Colonic mucosa (tissue), 4 donors: ENCODE measurements at regions not wholly inside any gene's neighbourhood (a gene's known extent, or its start where the extent isn't known, plus 50 kb on each side); places are given as distances from the start of the nearest gene placed in this dataset.

Source experiments
- DNase-seq: peaks from one replicate; pipeline ENCODE4 v3.0.0-alpha.2; 2020
- H3K27ac ChIP-seq: fragments of 200-600 bp; one replicate; pipeline ENCODE4 v1.8.0; 2021
- H3K27me3 ChIP-seq: fragments of 200-600 bp; one replicate; pipeline ENCODE4 v1.8.0; 2021
- H3K36me3 ChIP-seq: fragments of 200-600 bp; one replicate; pipeline ENCODE4 v1.8.0; 2021
- H3K4me1 ChIP-seq: fragments of 200-600 bp; one replicate; pipeline ENCODE4 v1.8.0; 2021; ENCODE audit warnings: mild to moderate bottlenecking
- H3K4me3 ChIP-seq: fragments of 200-600 bp; one replicate; pipeline ENCODE4 v1.8.0; 2021
- H3K9ac ChIP-seq, 2 donors: one replicate each; pipeline ENCODE4 v1.7.0; 2013; ENCODE audit warnings: control low read depth in 2 of 2, low read depth in 2 of 2, low read length in 2 of 2
- H3K9me3 ChIP-seq: fragments of 200-600 bp; one replicate; pipeline ENCODE4 v1.8.0; 2021
- intact Hi-C: fragments of 100-400 bp; cut with DNase I; formaldehyde crosslinking; loops from one replicate; pipeline ENCODE4 v1.14.1; 2022
- TF ChIP-seq, protein P1 (sequence below): fragments of 200-600 bp; IDR thresholded peaks from one replicate; pipeline ENCODE4 v1.8.0; 2022; ENCODE audit warnings: antibody characterized with exemption, mild to moderate bottlenecking
- donor health status: healthy.
- donor health status: DM: no; HTN: no; CAD: no.
- donor health status: DM: no; HTN: no; CAD: no.

- DNase-seq = no peak
- no peak overlapping the region for H3K4me3 ChIP-seq
- TF ChIP-seq, protein P1, sequence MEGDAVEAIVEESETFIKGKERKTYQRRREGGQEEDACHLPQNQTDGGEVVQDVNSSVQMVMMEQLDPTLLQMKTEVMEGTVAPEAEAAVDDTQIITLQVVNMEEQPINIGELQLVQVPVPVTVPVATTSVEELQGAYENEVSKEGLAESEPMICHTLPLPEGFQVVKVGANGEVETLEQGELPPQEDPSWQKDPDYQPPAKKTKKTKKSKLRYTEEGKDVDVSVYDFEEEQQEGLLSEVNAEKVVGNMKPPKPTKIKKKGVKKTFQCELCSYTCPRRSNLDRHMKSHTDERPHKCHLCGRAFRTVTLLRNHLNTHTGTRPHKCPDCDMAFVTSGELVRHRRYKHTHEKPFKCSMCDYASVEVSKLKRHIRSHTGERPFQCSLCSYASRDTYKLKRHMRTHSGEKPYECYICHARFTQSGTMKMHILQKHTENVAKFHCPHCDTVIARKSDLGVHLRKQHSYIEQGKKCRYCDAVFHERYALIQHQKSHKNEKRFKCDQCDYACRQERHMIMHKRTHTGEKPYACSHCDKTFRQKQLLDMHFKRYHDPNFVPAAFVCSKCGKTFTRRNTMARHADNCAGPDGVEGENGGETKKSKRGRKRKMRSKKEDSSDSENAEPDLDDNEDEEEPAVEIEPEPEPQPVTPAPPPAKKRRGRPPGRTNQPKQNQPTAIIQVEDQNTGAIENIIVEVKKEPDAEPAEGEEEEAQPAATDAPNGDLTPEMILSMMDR = no peak
- no peaks in the 10 kb centered on the region for H3K36me3 ChIP-seq
- no peak overlapping the region for H3K27ac ChIP-seq
- H3K4me1 ChIP-seq = no peaks in the 10 kb centered on the region
- H3K27me3 ChIP-seq = no peaks in the 10 kb centered on the region
- no peaks in the 10 kb centered on the region for H3K9me3 ChIP-seq
- intact Hi-C loops = no loop called here
- H3K9ac ChIP-seq = no peak overlapping the region
Measured at GRCh38 chr1:14138135-14138506, 438.1 kb downstream of the PRDM2 start.

DNA sequence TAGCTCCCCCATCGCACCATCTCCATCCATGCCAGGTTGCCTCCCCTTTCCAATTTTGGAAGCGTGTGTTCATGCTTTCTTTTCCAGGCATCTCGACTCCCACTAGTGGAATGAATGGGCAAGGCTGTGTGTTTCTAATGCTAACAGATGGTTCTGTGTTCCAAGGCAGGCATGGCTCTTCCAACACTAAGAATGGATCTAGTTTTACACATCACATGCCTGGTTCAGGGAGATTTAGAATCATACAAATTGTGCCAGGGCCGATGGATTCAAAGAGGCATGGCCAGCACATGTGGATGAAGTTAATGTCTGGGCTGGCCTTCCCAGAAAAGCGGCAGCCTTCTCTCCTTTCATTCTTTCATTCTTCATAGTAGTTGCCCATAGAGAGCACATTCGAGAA lies 438.7 kb downstream of the PRDM2 start:
- no peak for DNase-seq
- TF ChIP-seq, protein P1 = no peak
- H3K27me3 ChIP-seq = no peaks in the 10 kb centered on the region
- H3K27ac ChIP-seq = no peak overlapping the region
- intact Hi-C loops = no loop called here
- no peaks in the 10 kb centered on the region for H3K9me3 ChIP-seq
- H3K4me3 ChIP-seq = no peak overlapping the region
- no peaks in the 10 kb centered on the region for H3K4me1 ChIP-seq
- H3K36me3 ChIP-seq = no peaks in the 10 kb centered on the region
- no peak overlapping the region for H3K9ac ChIP-seq

DNA sequence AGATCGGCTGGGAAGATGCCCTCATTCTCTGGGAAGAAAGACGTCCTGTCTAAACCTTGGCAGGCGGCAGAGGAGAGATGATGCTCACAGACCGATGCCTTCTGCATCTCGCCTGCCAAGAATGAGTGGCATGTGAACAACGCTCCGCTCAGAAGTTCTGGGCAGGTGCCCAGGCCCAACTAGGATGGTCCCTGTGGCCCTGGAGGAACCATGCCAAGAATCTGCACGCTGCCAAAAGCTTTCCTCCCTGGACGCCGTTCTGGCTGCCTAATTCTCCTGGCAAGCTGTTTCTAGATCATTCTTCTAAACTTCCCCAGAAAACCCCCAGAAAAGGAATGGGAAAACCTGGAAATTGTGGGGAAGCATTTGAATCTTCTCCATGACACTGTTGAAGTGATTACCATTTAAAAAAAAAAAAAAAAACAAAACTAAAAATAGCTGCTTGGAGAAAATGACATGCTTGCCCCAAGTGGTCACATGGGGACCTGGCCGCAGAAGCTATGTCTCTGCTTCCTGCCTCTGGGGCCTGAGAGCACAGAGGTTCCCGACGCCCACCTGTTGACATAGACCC lies 440.9 kb downstream of the PRDM2 start:
- TF ChIP-seq, protein P1 = no peak
- no peak for DNase-seq
- H3K9me3 ChIP-seq = no peaks in the 10 kb centered on the region
- H3K4me1 ChIP-seq = no peaks in the 10 kb centered on the region
- H3K9ac ChIP-seq = no peak overlapping the region
- no peaks in the 10 kb centered on the region for H3K36me3 ChIP-seq
- no peak overlapping the region for H3K4me3 ChIP-seq
- no peaks in the 10 kb centered on the region for H3K27me3 ChIP-seq
- intact Hi-C loops = no loop called here
- no peak overlapping the region for H3K27ac ChIP-seq

DNA sequence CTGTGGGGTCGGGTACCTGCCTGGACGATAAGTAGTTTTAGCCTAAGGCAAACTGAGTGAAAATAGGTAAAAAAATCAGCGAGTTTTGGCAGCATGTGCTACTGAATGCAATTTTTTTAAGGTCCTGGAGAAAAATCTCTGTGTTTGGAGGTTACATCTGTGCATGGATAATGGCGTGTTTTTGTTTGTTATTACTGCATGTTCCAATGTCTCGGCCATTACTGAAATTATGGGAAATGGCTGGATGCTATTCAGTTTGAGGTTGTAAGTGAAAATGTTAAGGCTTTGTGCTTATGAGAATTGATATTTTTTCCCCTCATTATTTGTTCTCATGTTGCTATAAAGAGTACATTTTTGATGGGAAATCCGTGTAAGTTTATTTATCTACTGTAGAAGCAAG lies 441.7 kb downstream of the PRDM2 start:
- Histone ChIP-seq H3K27me3 (no peaks in the 10 kb centered on the region), H3K4me1 (no peaks in the 10 kb centered on the region), H3K9ac (no peak overlapping the region), H3K9me3 (no peaks in the 10 kb centered on the region), H3K4me3 (no peak overlapping the region), H3K27ac (no peak overlapping the region), H3K36me3 (no peaks in the 10 kb centered on the region)
- no peak for DNase-seq
- intact Hi-C loops = no loop called here
- TF ChIP-seq, protein P1 = no peak

DNA sequence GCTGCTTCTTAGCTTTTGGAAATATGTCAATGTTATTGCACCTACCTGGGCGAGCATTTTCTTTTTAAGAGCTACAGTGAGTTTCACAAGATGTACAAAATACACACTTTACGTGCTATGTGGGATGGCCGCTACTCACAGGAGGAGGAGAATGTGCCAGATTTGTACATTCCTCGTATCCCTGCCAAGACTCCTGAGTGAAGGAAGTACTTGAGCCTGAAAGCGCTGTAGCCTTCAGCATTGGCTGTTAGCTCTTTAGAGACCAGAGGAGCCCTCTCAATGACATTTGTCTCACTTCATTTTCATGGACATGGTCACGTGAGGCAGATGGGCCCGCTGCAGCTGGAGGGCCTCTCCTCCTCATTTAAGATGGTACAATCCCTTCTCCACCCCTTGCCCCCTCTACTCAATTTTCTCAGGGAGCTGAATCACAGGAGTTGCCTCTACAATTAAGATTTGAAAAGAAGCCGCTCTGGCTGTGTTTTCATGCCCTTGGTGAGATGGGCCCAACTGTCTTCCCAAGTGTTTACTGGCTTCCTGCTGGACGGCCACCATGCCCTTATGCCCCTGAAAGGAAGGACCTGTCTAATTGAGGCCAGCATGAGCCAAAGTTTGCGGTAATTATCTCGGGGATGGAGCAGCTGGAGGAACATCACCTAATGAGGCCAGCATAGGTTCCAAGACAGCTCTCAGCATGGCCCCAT lies 442.6 kb downstream of the PRDM2 start:
- Histone ChIP-seq H3K9ac (no peak overlapping the region), H3K27me3 (no peaks in the 10 kb centered on the region), H3K4me1 (no peaks in the 10 kb centered on the region), H3K36me3 (no peaks in the 10 kb centered on the region), H3K27ac (no peak overlapping the region), H3K4me3 (no peak overlapping the region), H3K9me3 (no peaks in the 10 kb centered on the region)
- TF ChIP-seq, protein P1 = no peak
- DNase-seq = no peak
- intact Hi-C loops = no loop called here
